AG10803 (cell line): ENCODE measurements at regions not wholly inside any gene's neighbourhood (a gene's known extent, or its start where the extent isn't known, plus 50 kb on each side); places are given as distances from the start of the nearest gene placed in this dataset.

Experiments used
- DNase-seq: peaks from one replicate; pipeline ENCODE4 v3.0.0; 2010; ENCODE audit warnings: low read depth
- H3K4me3 ChIP-seq: 2 replicates; pipeline ENCODE4 v1.5.1; 2011; ENCODE audit warnings: mild to moderate bottlenecking, low read length, control low read depth
- CTCF ChIP-seq: conservative IDR thresholded peaks from 2 replicates; pipeline ENCODE4 v1.5.1; 2011; ENCODE audit warnings: mild to moderate bottlenecking, low read length, control low read depth, inconsistent platforms

GRCh38 chr20:29123861-29124260 is 2133.6 kb upstream of the DEFB115 start:
- H3K4me3 ChIP-seq: no peak overlapping the region
- no peak for TF ChIP-seq CTCF
- DNase-seq: no peak
